ENCODE measurements at regions not wholly inside any gene's neighbourhood (a gene's known extent, or its start where the extent isn't known, plus 50 kb on each side); places are given as distances from the start of the nearest gene placed in this dataset.
"Not testable (repeated sequence)": the region's sequence is repeated elsewhere in the genome, so short reads cannot be mapped to it uniquely, and the experiment has no call there.

DNA sequence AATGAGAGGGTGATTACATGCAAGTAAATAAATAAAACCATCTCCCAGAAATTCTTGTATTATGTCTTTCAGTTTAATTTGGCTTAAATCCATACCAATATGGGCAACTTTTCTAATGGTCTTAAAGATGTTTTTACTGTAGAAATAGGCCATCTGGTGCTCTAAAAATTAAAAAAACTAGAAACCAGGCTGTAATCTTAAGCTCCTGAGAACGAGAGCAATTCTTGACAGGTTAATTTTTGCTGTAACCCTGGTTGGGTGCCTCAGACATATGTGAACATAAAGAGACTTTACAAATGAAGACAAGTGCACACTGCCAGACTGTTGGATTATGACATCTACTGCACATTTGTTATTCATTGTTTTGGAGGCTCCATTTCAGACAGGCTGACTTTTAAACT is 246.8 kb upstream of the DAB2 start:
- no peak for DNase-seq

DNA sequence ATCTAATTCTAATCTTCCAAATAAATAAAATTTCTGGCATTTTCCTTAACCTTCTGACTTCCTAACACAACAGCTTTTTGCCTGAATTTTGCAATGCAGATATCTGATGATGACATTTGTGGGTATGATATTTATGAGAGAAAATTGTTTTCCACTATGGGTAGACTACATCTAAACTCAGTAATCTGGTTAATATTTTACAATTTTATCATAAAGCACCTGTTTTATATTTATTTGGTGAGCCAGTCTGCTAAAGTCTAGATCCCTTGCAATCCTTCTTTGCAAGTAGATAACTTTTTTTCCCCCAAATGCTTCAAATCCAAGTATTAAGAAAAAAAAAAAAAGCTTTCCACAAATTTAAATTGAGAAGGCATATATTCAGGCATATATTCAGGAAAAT is 246.2 kb upstream of the DAB2 start:
- DNase-seq: no peak

DNA sequence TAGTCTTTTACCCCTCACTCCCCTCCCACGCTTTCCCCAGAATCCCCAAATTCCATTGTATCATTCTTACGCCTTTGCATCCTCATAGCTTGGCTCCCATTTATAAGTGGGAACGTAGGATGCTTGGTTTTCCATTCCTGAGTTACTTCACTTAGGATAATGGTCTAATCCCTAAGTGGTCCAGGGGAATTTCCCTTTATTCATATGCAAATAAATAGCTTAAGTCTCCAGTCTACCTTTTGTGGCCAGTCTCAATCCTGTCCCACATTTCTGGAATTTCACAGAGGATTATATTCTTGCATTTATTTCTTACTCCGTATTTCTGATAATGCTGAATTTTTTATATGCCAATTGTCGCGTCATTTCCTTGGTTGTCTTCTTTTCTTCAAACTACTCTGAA is 245.6 kb upstream of the DAB2 start:
- DNase-seq: no peak

DNA sequence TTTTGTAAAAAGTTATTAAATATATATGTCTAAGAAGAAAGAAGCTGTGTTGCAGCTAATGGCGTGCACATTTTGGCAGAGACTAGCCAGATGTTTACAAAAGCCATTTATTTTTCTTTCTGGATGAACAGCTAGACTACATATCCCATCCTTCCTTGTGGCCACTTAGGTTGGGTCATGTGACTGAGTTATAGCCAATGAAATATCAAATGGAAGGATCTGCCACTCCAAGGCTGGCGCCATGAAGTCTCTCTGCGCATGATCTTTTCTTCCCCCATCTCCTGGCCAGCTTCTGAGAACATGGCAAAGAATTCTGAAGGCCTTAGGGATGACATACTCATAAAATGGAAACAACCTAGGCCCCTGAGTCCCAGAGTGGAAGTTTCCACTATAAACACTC is 244.2 kb upstream of the DAB2 start:
- DNase-seq: peak; percentile 14

DNA sequence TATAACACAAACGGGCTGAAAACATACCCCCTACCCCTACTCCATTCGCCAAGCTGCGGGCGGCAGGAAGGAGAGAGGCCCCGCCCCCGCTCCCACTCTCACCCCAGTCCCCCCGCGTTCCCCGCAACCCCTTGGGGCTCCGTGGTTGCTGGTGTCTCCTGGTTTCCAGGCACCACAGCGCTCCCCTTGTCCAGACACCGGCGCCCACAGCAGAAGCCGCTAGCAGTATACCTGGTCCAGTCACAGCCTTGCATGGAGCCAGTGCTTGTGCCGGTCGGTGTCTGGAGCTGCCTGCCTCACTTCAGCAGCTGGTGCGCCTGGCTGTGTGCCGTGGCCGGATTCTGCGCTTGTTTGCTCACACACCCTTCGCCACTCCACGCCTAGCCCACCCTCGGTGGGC is 240.5 kb upstream of the DAB2 start:
- DNase-seq: no peak

DNA sequence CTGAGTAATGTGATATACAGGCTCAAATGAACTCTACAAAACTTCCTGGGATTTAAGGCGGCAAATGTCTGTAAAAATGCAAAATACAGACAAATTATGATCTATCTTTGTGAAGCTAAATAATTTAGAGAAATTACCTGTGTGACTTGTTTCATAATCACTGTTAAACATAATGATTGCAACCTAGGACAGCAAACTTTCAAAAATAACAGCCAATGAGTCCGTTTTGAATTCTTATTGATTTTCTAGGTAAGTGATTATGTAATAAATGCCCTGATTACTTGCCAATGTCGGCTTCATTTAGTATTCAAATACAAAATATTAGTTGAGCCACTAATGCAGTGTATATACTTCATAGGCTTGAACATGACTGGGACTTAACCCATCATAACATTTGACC is 238.2 kb upstream of the DAB2 start:
- DNase-seq: no peak

DNA sequence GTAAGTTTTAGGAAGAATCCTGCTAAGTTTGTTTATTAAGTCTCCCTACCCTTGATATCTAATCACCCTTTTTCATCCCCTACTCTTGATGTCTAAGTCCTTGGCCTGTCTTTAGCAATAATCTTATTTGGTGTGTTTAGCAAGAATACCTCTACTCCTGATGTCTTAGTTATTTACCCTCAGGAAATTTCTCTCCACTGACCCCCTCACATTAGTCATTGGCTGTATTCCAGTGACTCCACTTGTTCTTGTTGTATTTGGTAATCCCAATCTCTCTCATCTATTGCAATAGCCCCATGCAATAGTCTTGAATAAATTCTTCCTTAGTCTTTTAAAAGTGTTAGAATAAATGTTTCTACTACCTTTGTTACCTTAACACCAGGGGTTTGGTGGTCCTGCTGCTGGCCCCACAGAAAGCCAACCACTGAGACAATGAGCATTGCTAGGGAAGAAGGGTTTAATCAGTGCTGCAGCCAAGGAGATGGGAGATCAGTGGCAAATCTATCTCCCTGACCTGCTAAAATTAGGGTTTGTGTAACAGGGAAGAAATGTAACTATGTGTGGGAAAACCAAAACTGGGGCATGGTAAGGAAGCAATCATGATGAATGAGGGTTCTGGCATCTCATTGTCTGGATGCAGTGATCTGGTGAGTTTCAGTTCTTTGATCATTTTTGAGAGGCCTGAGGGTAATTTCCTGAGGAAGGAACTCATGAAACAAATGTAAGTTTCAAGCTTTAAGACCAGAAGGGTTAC is 236.4 kb upstream of the DAB2 start:
- DNase-seq: no peak

DNA sequence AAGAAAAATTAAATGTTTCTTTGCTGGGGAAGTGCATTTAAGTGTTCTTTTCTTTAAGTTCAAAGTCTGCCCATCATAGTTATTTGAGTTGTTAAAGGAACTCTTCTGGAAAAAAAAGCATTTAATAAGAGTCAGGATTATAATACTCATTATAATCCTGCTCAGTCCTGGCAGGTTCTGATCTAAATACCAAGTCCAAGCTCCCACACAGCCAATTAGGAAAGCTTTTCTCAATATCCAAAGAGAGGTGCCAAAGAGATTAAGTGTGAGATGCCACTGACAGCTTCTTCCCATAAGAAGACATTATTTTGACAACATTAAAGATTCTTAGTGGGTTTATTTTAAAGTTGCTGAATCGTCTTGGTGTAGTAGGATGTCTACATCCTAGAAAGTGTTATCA is 235.2 kb upstream of the DAB2 start:
- no peak for DNase-seq

DNA sequence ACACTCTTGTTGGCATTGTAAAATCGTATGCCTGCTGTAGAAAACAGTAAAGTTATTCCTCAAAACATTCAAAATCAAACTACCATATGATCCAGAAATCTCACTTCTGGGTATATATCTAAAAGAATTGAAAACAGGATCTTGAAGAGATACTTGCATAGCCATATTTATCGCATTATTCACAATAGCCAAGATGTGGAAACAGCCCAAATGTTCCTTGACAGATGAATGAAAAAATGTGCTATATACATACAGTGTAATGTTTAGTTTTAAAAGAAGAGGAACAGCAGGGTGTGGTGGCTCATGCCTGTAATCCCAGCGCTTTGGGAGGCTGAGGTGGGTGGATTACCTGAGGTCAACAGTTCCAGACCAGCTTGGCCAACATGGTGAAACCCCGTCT is 234.1 kb upstream of the DAB2 start:
- DNase-seq: no peak

DNA sequence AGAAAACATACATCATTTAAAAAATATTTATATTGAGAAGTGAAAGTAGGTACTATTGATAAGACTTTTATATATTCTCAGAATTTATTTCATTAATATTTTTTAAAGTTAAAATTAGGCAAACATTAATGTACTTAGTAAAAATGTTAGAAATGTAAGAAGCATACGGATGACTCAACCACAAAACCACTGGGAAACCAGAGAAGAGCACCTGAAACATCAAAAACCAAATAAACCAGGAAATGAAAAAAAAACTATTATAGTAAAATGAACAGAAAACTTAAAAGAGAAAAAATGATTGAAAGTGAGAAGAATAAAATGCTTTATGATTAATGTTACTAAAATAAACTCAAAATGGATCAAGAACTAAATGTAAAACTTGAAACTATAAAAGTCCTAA is 233.2 kb upstream of the DAB2 start:
- DNase-seq: no peak

DNA sequence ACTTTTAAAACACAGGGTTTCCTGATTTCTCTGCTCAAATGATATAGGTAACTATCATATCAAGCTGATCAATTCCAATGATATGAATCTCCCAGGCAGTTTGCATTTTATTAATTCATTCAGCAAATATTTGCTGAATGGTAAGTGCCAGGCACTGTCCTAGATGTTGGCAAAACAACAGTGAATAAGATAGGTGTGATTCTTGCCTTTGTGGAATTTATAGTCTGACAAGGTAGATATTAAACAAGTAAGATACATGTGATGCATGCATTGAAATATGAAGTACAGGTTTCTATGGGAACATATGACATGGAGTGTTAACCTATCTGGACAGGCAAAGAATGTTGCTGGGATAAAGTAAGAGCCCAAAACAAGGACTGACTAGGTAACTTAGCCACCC is 231.8 kb upstream of the DAB2 start:
- no peak for DNase-seq

DNA sequence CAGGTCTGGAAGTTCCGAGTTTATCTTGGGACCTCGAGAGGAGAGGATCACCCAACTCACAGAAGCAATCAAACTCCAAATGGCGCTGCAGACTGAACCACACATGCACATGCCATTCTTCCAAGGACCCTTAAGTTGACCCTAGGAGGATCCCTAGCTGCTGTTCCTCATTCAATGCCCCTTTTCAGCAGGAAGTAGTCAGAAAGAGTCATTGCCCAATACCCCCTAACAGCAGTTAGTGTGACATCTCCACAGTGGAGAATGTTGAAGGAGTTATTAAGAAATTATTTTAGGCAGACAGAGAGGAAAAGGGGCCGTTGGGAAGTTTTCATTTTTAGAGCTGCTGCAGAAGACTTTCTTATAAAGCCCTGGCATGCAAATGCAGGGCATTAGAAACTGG is 229.9 kb upstream of the DAB2 start:
- DNase-seq: no peak

DNA sequence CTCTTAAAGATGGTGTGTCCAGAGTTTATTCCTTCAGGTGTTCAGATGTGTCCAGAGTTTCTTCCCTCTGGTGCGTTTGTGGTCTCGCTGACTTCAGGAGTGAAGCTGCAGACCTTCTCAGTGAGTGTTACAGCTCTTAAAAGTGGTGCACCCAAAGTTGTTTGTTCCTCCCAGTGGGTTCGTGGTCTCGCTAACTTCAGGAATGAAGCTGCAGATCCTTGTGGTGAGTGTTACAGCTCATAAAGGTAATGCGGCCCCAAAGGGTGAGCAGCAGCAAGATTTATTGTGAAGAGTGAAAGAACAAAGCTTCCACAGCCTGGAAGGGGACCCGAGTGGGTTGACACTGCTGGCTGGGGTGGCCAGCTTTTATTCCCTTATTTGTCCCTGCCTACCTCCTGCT is 227.7 kb upstream of the DAB2 start:
- DNase-seq: not testable (repeated sequence)

DNA sequence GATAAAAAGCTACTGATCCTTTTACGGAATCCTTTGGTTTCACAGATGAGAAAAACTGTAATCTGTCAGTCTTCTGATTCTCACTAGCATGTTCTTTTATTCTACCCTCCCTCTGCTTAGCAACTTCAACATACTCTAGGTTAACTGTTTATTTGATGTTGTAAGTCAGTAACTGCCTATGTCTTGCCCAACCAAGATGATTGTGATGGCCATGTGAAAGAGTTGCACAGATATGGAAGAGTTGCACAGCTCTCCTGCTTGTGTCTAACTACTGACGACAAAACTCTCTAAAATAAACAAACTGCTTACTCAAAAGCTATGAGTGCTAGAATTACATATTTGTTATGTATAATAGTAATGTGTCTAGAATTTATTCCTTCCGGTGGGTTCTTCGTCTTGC is 227.3 kb upstream of the DAB2 start:
- DNase-seq: no peak

DNA sequence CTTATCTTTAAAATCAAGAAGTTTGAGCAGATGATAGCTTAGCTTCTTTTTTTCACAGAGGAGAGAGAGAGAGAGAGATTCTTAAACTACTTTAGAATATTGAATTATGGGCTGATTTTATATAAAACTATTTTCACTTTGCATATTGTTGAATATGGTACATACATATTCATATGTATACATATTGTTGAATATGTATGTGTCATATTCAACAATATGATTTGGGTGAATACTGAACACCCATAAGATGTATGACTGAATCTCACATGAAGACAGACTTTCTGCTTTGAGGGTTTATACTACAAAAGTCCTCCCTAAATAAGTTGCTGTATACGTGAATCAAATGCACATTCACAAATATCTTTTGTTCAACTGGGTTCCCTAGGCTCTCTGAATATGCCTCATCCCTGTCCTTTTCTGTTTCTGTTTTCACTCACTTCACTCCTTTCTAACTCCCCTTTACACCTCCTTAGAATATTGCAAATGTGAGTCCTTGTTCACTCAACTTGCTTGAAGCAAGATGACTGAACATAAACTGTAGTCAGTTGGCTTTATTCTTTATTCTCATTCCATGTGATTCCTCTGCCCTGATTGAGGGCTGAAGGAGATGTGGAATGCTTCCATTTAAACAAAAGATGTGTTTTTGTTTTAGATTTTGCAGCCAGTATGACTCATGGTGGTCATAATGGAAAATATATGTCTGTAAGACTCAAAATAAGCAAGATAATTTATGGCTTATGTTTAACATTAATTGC is 225.4 kb upstream of the DAB2 start:
- DNase-seq: no peak

DNA sequence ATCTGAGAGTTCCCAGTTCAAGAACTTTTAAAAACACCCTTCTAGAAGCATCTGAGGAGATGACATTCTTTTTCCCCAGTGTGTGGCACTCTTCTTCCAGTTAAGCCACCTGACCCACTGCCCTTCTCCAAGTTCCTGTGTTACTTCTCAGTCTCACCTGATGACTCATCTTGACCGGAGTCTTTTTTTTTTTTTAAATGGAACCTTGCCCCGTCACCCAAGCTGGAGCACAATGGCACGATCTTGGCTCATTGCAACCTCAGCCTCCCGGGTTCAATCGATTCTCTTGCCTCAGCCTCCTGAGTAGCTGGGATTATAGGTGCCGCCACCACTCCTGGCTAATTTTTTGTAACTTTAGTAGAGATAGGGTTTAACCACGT is 224.1 kb upstream of the DAB2 start:
- no peak for DNase-seq

DNA sequence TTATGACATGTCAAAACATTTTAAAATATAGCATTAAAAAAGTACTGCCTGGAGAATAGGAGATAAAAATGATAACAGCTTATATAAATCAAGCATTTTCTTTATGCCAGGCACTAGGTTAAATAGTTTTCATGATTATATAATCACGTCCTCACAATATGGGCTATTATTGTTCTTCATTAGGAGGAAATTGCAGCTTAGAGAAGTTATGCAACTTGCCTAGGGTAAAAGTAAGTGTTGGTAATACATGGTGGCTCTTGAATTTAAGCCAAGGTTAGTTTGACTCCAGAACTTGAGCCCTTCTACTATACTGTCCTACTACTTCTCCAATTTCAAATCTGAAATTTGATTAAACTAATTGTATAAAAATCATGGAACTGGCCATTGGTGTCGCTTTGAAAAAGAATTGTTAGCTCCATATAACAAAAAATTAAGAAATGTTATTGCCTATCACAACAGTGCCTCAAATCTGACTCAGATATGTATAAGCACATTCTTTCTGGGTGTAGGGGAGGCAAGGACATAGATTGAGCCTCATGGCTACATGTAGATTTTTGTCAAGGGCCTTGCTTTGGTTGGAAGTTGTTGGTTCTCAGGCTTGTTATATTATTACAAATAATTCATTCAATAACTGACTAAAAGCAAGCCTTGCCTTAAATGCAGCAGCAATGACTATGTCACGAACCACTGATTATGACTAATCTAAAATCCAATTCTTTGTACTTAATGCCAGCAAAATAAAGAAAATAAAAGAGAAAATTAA is 223.5 kb upstream of the DAB2 start:
- DNase-seq: no peak

DNA sequence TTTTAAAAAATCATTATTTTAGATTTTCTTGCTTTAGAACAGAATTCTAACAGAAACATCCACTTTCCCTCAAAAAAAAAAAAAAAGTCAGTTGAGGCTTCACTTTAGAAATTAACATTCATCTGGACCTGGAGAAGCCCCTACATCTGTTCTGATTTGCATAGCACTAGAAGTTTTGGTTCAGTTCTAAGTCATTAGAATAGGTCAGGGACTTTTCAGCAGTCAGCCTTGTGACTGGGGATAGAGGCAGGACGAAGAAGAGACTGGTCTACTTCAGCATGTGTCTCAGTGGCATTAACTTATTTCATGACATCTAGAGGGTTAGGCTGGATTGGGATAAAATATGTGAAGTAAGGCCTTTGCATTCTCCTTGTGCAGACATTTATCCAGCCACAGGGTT is 215.8 kb upstream of the DAB2 start:
- DNase-seq: no peak

DNA sequence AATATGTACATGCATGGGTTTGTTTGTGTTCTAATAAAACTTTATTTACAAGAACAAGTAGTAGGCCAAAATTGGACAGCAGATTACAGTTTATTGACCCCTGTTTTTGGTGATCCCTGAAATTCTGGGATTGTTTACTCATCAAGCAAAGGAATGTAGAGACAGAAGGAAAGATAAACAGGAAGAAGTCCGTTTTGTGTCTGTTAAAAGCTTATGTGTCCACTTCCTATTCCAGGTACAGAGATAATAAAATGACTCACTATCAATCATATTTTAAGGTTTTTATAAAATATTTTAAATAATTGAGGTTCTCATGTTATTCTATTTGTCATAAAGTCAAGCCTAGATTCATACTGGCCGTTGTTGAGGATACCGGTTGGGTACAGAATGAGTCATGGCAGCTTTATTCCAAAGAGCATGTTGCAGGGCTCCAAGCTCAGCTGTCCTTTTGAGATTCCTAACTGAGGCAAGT is 214.9 kb upstream of the DAB2 start:
- no peak for DNase-seq

DNA sequence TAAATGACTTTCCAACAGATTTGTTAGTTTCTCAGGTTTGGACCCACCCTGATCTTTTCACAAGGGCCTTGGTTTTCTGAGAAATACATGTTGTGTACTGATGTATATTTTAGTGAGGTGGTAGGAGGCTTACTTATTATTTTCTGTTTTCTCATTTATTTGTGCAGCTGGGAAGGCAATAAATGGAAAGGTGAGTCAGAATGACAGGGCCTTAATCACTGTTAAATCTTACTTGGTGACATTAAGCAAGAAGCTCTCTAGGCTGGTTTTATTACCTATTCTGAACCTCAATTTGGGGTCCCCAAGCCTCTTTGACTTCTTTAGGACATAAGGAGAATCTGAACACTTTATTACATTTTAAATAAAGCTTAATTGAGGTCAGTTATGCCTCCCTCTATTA is 214.0 kb upstream of the DAB2 start:
- no peak for DNase-seq

DNA sequence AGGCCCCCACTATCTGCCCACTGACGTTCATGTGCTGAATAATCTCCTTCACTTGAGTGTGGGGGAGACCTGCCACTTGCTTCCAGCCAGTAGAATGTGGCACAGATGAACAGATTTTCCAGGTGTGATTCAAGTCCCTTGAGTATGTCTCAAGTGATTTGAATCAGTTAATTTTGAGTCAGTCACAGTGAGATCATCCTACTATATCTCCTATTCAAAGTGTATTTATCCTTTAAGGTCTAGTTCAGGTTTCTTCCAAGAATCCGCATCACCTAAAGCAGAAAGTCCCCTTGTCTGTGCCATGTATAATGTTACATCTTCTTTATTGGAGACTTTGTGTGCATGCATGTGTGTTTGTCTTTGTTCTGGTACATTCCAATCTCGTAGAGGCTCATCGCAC is 208.3 kb upstream of the DAB2 start:
- DNase-seq: no peak

DNA sequence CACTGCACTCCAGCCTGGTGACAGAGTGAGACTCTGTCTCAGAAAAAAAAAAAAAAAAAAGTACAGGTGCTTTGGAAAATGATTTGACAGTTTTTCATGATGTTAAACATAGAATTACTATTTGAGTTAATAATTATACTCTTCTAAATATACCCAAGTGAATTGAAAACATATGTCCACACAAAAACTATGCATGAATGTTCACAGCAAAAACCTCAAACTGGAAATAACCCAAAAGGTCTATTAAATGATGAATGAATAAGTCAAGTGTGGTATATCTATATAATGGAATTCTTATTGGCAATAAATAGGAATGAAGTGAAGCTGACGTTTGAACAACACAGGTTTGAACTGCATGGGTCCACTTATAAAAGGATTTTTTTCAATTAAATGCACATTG is 207.2 kb upstream of the DAB2 start:
- no peak for DNase-seq

DNA sequence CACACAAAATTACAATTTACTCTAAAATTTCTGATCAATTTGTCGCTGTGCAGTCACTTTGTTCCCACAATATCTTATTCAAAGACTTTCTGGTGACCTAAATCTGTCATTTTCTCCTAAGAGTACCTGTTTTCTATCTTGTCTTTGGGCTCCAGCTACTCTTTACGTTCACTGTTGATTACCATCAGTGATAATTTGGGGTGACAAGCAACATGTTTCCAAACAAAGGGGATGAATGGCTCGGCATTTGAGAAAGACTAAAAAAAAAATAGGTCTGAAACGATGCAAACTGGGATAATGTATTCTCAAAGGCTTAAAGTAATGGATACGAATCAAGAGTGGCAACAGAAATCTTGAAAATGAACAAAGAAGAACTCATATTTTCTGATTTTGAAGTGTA is 205.2 kb upstream of the DAB2 start:
- DNase-seq: no peak

DNA sequence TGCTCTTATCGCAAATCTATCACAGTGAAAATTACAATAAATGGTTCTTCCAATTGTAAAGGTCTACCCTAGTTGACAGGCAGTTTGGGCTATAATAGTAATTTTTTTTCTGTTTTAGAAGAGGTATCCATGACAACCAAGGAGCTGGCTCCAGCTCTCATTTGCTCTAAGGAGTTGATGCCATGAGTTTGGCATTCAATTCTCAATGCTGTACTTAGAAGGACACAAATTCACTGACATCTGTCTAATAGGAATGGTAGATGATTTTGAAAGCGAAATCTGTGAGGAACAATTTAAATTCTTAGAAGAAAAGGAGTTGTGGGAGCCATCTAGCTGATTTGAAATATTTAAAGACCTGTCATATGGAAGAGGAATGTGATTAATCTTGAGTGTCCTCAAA is 203.6 kb upstream of the DAB2 start:
- no peak for DNase-seq
